ENCODE measurements at regions not wholly inside any gene's neighbourhood (a gene's known extent, or its start where the extent isn't known, plus 50 kb on each side); places are given as distances from the start of the nearest gene placed in this dataset.
A peak's percentile ranks its signal among the peaks of the same experiment; 100 is the strongest.

DNA sequence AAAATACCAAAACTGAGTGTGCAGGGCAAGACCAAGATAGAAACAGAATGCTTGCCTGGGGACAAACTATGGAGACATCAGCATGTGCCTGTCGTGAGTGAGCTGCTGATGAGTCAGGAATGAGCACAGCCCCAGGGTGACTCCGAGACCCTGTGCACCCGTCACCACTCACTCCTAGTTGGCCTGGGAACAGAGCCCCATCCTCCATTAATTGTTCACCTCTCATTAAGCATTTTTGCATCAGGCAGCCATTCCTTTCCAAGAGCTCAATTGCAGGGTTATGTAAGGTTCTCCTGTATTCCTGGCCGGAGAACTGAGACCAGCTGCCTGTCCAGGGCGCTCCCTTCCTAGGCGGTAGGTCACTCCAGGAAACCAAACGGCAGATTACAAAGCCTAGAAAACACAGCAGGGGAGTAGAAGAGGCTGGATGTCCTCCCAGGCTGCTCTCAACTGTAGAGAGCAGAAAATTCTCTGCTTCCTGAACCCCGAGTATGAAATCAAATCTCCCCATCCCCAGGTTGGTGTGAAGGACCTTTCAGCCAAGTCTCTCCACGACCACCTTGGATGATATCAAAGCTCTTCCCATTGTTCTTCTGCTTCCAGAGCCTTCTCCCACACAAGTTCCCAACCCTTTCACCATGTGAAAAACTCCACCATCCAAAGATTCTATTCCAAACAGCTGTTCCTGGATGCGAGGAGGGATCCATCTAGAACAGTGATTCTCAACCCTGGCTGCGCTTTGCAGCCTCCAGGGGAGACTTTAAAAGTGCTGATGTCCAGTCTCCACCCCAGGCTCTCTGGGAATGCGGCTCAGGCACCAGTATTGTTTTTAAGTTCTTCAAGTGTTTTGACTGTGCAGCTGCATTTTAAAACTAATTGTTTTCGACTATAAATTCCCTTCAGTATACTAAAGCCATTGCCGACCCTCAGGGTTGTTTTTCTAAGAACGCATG is 532.6 kb upstream of the JARID2 start:
- DNase-seq, result peak in 3 of 4 donors; percentile 17 to 51 (median 20)
- intact Hi-C loops (cut with DNase I), result no loop called here
- no peak overlapping the region for H3K4me3 ChIP-seq
- H3K36me3 ChIP-seq (replicated peaks in 1 of 2; ENCODE audit: insufficient read depth in 1 of 2, low read depth in 2 of 2), result no peaks in the 10 kb centered on the region
- H3K27me3 ChIP-seq, result no peaks in the 10 kb centered on the region
- H3K9me3 ChIP-seq, result no peaks in the 10 kb centered on the region
- ATAC-seq, result peak; percentile 75
- TF ChIP-seq, protein P1, sequence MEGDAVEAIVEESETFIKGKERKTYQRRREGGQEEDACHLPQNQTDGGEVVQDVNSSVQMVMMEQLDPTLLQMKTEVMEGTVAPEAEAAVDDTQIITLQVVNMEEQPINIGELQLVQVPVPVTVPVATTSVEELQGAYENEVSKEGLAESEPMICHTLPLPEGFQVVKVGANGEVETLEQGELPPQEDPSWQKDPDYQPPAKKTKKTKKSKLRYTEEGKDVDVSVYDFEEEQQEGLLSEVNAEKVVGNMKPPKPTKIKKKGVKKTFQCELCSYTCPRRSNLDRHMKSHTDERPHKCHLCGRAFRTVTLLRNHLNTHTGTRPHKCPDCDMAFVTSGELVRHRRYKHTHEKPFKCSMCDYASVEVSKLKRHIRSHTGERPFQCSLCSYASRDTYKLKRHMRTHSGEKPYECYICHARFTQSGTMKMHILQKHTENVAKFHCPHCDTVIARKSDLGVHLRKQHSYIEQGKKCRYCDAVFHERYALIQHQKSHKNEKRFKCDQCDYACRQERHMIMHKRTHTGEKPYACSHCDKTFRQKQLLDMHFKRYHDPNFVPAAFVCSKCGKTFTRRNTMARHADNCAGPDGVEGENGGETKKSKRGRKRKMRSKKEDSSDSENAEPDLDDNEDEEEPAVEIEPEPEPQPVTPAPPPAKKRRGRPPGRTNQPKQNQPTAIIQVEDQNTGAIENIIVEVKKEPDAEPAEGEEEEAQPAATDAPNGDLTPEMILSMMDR (IDR thresholded peaks at IDR 0.05), result no peak
- TF ChIP-seq POLR2A (IDR thresholded peaks at IDR 0.05), result no peak
- no peak overlapping the region for H3K27ac ChIP-seq
- no peaks in the 10 kb centered on the region for H3K4me1 ChIP-seq
- WGBS, 2 donors, result 62 to 67% methylated on average over 15 of the region's 15 CpGs

DNA sequence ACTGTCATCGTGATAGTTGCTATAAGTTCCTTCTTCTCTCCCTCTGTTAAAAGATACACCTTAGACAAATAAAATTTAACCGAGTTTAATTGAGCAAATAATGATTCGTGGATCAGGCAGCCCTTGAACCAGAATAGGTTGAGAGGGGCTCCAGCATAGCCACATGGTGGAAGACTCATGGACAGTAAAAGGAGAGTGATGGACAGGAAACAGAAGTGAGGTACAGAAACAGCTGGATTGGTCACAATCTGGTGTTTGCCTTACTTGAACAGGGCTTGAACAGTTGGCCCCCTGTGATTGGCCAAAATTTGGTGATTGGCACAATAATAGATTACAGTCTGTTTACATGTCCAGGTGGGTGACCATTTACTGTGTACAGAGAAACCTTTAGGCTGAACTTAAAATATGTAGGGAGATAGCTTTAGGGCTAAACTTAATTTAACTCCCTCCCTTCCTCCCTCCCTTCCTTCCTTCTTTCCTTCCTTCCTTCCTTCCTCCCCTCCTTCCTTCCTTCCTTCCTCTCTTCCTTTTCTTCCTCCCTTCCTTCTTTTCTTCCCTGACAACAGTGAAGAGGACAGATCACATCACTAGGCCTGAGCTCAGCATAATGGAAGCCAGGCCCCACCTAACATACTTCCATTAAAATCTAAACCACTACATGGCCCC is 531.8 kb upstream of the JARID2 start:
- intact Hi-C loops (cut with DNase I), result no loop called here
- Histone ChIP-seq H3K4me1 (no peaks in the 10 kb centered on the region), H3K36me3 (replicated peaks in 1 of 2; ENCODE audit: insufficient read depth in 1 of 2, low read depth in 2 of 2) (no peaks in the 10 kb centered on the region), H3K27ac (no peak overlapping the region), H3K9me3 (no peaks in the 10 kb centered on the region), H3K4me3 (no peak overlapping the region), H3K27me3 (no peaks in the 10 kb centered on the region)
- TF ChIP-seq, protein P1 (IDR thresholded peaks at IDR 0.05), result no peak
- no peak for TF ChIP-seq POLR2A (IDR thresholded peaks at IDR 0.05)
- DNase-seq, result no peak
- WGBS, 2 donors, result 65 to 76% methylated on average over 3 of the region's 3 CpGs
- no peak for ATAC-seq

DNA sequence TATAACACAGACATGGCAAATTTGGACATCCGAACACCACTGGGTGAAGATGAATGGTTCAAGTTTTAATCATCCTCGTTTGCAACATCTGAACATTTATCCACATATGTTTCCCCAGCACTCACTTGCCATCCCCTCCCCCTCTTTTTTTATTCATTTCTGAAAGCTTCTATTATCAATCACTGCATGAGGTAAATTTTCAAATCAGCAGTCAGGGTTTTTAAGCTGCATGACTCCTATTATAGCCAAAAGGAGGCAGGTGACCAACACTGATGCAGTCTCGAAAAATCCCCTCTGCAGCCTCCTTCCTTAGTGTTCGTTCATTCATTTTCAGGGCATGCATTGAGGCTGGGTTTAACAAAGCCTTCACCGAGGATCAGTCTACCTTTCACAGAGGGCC is 530.8 kb upstream of the JARID2 start:
- ATAC-seq, result no peak
- 76 to 82% methylated on average over 5 of the region's 5 CpGs for WGBS, 2 donors
- Histone ChIP-seq H3K27ac (no peak overlapping the region), H3K9me3 (no peaks in the 10 kb centered on the region), H3K27me3 (no peaks in the 10 kb centered on the region), H3K36me3 (replicated peaks in 1 of 2; ENCODE audit: insufficient read depth in 1 of 2, low read depth in 2 of 2) (no peaks in the 10 kb centered on the region), H3K4me3 (no peak overlapping the region), H3K4me1 (no peaks in the 10 kb centered on the region)
- intact Hi-C loops (cut with DNase I), result no loop called here
- no peak for DNase-seq
- no peak for TF ChIP-seq POLR2A (IDR thresholded peaks at IDR 0.05)
- TF ChIP-seq, protein P1 (IDR thresholded peaks at IDR 0.05), result no peak

DNA sequence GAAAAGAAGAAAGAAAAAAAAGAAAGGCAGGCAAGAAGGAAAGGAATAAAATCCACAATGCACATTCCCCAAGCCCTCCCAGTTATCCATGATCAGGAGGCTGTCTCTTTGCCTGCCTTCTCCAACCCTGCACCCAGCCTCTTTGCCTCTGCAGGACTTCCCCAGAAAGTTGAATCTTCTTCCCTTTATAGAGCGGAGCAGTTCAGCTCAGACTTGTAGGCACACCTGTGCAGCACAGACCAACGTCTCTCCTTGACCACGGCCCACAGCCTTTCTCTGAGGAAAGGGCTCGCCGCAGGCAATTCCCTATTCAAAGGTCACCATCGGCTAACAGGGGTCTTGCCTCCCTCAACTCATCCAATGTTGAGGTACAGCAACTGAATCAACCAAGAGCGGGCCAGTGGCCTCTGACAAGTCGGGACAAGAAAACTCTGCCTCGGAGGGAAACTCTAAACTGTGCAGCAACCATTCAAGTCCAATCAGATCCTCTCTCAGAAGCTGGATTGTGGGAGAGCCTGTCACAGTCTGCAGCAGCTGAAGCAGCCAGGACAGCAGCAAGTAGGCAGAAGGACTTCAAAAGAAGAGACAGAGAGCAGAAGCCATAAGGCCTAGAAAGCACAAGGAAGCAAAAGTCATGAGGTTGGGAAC is 529.2 kb upstream of the JARID2 start:
- ATAC-seq, result no peak
- TF ChIP-seq POLR2A (IDR thresholded peaks at IDR 0.05), result no peak
- TF ChIP-seq, protein P1 (IDR thresholded peaks at IDR 0.05), result no peak
- Histone ChIP-seq H3K9me3 (no peaks in the 10 kb centered on the region), H3K27ac (no peak overlapping the region), H3K27me3 (no peaks in the 10 kb centered on the region), H3K4me1 (no peaks in the 10 kb centered on the region), H3K36me3 (replicated peaks in 1 of 2; ENCODE audit: insufficient read depth in 1 of 2, low read depth in 2 of 2) (no peaks in the 10 kb centered on the region), H3K4me3 (no peak overlapping the region)
- DNase-seq, result no peak
- 84 to 89% methylated on average over 9 of the region's 9 CpGs for WGBS, 2 donors
- intact Hi-C loops (cut with DNase I), result no loop called here

Measured in body of pancreas (tissue), 4 donors.